GM13977 (cell line): ENCODE measurements at regions not wholly inside any gene's neighbourhood (a gene's known extent, or its start where the extent isn't known, plus 50 kb on each side); places are given as distances from the start of the nearest gene placed in this dataset.
"Not testable (repeated sequence)": the region's sequence is repeated elsewhere in the genome, so short reads cannot be mapped to it uniquely, and the experiment has no call there.

Source experiments
- DNase-seq: peaks from one replicate; pipeline ENCODE4 v3.0.0; 2012; ENCODE audit warnings: low spot score
- in situ Hi-C: fragments of 300-500 bp; cut with MboI; formaldehyde crosslinking; loops from one replicate; pipeline ENCODE4 v1.12.0; 2022; ENCODE audit warnings: low sequenced_read_pairs, low pct_unique_long_range_greater_than_20kb, mixed read lengths, inconsistent platforms; ENCODE audit not compliant: unreplicated experiment
- TF ChIP-seq, protein P1 (sequence below): IDR thresholded peaks from 2 replicates; pipeline ENCODE4 v1.5.1; 2012; ENCODE audit warnings: mild to moderate bottlenecking, control low read depth; ENCODE audit not compliant: insufficient read depth; ENCODE audit errors: extremely low read depth, missing control alignments

GRCh38 chr7:156578978-156579430 is 61.6 kb upstream of the RNF32 start:
- in situ Hi-C loops: no loop called here
- TF ChIP-seq, protein P1, sequence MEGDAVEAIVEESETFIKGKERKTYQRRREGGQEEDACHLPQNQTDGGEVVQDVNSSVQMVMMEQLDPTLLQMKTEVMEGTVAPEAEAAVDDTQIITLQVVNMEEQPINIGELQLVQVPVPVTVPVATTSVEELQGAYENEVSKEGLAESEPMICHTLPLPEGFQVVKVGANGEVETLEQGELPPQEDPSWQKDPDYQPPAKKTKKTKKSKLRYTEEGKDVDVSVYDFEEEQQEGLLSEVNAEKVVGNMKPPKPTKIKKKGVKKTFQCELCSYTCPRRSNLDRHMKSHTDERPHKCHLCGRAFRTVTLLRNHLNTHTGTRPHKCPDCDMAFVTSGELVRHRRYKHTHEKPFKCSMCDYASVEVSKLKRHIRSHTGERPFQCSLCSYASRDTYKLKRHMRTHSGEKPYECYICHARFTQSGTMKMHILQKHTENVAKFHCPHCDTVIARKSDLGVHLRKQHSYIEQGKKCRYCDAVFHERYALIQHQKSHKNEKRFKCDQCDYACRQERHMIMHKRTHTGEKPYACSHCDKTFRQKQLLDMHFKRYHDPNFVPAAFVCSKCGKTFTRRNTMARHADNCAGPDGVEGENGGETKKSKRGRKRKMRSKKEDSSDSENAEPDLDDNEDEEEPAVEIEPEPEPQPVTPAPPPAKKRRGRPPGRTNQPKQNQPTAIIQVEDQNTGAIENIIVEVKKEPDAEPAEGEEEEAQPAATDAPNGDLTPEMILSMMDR: no peak
- DNase-seq: no peak

- TF ChIP-seq, protein P1: no peak
- DNase-seq: no peak
- in situ Hi-C loops: no loop called here
Observed at GRCh38 chr7:156578578-156578940, 62.0 kb upstream of the RNF32 start.

GRCh38 chr7:156577645-156578577 is 62.7 kb upstream of the RNF32 start:
- in situ Hi-C loops: no loop called here
- TF ChIP-seq, protein P1: no peak
- no peak for DNase-seq

DNA sequence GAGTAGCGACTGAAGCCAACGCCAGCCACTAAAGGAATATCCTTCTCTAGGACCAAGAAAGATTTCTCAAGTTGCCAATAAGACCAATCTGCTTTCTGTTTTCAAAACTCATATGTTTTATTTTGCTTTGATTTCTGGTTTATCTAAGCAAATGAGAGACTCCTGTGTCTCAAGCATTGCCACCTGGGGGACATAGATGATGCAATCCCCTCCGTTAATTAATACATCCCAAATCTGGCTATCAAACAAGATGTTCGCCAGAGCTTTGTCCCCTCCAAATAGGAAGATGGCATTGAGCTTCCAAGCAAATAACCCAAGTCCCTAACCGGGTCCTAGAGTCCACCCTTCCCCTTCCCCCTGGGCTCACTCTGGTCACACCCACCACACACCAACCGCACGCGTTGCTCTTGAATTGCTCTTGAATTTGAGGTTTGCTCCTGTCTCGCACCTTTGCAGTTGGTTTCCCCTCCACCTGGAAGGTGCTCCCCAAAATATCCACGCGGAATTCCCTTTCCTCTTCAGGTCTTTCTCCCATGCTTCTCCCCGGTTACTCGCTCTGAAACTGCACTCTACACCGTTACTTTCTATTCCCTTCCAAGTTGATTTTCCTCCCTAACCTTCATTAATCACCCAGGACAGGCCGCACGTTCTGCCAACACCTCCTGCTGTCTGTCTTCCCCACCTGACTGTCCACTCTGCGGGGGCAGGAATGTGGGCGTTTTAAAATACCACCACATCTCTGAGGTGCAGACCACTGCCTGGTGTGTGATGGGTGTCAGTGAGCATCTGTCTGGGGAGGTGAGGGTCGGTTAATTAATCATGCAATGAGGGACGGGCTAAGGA is 64.1 kb upstream of the RNF32 start:
- TF ChIP-seq, protein P1: no peak
- in situ Hi-C loops: no loop called here
- DNase-seq: no peak

- in situ Hi-C loops: no loop called here
- DNase-seq: no peak
- TF ChIP-seq, protein P1: no peak
Observed at GRCh38 chr7:156568258-156568657, 72.3 kb upstream of the RNF32 start.

DNA sequence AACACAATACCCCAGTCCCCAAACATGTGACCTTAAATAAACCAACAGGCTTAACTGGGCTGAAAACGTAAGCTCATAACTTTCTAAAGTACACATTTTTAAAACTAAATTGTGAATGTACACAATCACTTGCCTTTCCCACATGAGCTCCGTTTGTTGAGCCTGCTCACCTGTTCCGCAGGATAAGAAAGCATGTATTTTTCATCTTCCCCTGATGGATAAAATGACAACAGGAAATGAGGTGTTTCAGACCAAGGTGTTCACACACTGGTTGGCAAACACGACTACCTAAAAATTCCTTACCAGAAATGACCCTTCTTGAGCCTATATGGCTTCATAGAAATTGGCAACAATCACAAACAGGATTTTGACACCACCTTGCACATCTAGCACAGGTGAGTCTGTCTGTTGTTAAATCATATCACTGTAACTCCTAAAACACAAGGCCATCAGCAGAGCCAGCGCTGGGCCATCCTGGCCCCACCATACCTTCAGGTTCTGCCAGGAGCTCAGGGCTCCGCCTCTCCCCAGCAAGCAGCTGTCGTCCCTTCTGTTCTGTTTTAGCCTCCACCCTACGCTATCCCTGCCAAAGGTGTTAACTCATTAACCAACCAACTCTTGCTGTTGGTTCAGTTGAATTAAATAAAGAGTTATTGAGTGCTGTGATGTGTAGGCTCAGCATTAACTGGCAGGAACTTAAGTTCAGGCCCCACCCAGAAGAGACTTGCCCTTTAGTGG is 73.6 kb upstream of the RNF32 start:
- TF ChIP-seq, protein P1: no peak
- in situ Hi-C loops: no loop called here
- DNase-seq: no peak

GRCh38 chr7:156565002-156565401 is 75.6 kb upstream of the RNF32 start:
- in situ Hi-C loops: not testable (repeated sequence)

More at GRCh38 chr7:156565002-156565401, 75.6 kb upstream of the RNF32 start:
- not testable (repeated sequence) for DNase-seq
